Medulla oblongata (tissue), 1 donor: ENCODE measurements at regions not wholly inside any gene's neighbourhood (a gene's known extent, or its start where the extent isn't known, plus 50 kb on each side); places are given as distances from the start of the nearest gene placed in this dataset.
A peak's percentile ranks its signal among the peaks of the same experiment; 100 is the strongest.

ENCODE experiments used
- DNase-seq: peaks from one replicate; pipeline ENCODE4 v3.0.0-alpha.2; 2015; ENCODE audit errors: extremely low spot score

DNA sequence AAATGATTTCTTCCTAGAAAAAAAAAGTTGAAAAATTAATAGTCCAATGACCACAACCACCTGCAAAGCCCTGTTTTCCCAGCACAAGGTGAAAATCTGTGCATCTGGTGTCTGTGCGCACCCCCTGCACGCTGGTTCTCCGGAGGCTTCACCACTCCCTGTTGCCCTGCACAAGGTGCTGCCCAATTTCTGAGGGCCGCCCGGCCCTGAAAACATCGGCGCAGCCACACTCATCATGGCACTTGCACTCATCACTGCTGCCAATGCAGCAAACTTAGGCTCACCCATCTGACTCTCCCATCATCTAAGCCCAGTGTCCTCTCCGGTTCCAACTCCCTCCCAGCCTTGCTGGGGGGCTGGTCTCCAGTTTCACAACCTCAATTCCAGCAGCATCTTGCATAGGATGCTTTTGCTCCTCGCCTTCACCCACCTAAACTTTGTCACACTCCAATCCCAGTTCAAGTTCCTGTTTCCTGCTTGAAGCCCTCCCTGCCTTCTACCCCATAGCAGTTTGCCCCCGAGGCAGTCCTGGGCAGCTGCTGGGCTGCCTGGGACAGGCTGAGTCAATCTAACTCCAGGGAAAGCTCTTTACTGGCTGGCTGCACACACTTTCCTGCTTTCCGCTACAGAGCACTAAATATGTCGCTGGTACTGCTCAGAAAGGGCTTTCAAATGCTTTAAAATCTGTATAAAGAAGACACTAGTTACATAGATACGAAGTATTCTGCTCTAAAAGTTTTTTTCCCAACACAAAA is 522.5 kb upstream of the ID2 start:
- DNase-seq: no peak

- DNase-seq: no peak
Observed at GRCh38 chr2:8159966-8160603, 521.8 kb upstream of the ID2 start.

DNA sequence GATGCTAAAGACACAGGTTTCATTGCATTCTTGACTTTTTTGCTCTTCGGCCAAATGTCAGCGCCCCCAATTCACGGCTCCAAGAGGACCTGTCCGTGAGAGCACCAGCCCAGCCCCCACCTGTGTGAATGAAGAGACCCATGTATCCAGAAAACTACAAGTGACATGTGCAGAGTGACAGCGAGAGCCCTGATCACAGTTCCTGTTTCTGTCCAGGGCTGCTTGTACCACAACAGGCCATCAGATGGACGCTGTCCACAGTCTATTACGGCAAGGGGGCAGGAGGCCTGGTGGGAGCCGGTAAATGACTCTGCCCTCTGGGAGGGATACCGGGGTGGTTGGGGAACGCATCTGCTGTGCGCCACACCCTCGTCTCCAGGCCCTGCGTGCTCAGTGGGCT is 520.9 kb upstream of the ID2 start:
- no peak for DNase-seq

GRCh38 chr2:8162552-8162951 is 519.3 kb upstream of the ID2 start:
- DNase-seq: no peak

DNA sequence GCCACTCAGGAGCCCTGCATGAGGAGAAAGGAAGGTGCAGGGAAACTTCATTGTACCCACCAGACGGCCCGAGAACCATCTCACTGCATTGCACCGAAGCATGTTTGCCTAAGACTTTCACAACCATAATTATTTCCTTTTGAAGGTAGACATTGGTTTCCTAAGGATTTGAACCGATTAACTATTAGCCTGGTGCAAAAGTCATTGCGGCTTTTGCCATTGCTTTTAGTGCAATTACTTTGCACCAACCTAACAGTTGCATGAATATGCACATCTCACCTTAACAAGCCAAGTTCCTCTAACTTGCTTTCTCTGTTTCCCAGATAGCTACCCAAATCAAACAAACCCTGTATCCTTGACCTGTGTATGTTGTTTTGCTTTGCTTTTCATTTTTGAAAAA is 516.3 kb upstream of the ID2 start:
- no peak for DNase-seq

DNA sequence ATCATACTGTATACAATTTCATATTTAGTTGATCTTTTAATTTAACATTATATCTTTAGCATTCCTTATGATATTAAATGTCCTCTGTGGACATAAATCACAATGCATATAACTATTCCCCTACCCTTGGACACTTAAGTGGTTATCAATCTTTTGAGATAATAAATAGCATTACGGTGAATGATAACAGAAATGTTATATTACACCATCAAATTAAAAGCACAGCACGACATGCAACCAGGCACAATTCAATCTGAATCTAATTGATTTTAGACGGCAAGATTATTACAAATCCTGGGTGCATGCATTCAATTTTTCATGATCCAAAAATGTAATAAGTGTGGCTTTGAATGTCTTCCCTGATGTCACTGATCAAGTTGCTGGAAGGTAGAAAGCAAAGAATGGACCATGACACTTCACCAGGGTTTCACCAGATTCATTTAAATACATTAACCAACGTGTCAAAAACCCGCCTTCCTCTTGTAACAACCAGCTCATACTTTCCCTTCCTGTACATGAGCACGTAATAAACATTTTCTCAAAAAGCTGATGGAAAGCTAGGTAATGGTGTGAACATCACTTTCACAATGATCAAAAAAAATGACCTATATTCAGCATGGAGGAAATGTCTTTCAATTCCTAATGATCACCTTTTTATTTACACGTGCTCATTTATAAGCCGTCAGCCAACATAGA is 513.7 kb upstream of the ID2 start:
- no peak for DNase-seq

- no peak for DNase-seq
Observed at GRCh38 chr2:8168876-8169424, 512.9 kb upstream of the ID2 start.

DNA sequence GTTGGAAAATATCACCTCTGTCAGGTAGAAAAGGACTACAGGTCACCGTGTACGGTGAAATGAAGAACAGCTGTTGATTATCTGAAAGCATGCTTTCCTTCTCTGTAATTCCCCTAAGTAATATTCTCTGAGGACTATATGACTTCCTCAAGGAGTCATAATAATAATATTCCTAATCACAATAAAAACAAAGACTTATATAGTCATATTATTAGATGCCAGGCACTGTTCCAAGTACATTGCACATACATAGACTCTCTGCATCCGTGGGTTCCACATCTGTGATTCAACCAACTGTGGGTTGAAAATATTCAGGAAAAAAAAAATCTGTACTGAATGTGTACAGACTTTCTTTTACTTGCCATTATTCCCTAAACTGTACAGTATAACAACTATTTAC is 512.4 kb upstream of the ID2 start:
- DNase-seq: no peak

DNA sequence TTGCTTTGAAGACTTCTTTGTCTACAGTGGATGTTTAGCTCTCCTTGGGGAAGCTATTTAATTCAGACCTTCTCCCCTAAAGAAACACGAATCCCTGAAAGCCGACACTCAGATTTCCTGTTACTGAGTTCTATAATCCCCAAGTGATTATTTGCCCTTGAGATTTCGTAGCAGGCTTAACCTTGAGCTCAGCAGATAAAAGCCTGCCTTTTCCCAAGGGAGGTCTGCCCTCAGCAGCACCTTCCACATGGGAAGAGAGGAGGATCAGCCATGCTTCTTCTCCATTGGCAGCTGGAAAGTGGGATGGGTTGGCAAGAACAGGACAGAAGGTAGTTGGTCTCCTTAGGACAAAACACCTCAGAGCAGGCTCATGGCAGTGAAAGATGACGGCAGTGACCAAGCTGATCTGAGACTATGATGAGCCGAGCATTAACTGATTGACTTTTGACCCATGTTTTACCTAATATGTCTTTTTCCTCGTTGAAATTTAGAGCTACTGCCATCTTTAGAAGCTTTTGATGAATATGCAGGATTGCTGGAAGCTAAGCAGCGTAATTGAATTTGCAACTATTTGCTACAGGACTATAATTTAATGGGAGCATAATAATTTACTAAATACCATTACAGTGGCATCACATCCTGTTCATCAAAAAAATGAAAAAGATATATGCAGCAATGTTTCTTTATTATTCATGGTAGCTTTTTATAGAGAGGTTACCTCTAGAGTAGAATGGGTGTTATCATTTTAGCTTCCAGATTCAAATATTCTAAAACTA is 511.1 kb upstream of the ID2 start:
- DNase-seq: no peak

- DNase-seq: no peak
Observed at GRCh38 chr2:8171608-8172007, 510.2 kb upstream of the ID2 start.

GRCh38 chr2:8172661-8173060 is 509.2 kb upstream of the ID2 start:
- DNase-seq: no peak

GRCh38 chr2:8174641-8175257 is 507.1 kb upstream of the ID2 start:
- DNase-seq: no peak

DNA sequence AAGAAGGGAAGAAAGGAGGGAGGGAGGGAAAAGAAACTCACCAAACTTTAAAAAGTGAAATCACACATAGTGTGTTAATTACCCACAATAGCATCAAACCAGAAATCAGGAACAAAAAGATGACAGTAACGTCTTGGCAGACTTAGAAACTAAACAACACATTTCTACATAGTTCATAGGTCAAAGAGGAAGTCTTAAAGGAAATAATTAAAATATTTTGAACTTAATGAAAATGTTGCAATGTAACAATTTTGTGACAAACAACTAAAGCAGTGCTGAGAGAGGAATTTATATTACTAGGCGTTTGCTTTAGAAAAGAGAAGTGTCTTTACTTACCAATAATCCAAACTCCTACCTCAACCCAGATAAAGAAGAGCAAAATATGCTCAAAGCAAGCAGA is 505.0 kb upstream of the ID2 start:
- DNase-seq: no peak

DNA sequence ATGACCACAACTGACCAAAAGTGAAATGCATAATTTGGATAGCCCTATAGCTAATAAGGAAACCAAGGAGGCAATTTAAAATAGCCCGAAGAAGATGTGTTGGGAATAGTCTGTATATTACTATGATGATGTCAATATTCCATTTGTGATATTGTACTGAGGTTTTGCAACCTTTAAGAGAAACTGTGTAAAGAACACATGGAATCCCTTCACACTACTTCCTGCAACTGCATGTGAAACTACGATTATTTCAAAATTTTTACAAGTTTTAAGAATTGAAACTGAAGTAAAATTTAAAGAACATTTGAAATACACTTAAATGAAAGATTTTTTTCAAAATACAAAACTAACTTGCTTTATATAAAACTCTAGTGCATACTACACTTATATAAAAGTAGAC is 504.3 kb upstream of the ID2 start:
- DNase-seq: no peak

GRCh38 chr2:8178911-8179310 is 502.9 kb upstream of the ID2 start:
- DNase-seq: no peak

DNA sequence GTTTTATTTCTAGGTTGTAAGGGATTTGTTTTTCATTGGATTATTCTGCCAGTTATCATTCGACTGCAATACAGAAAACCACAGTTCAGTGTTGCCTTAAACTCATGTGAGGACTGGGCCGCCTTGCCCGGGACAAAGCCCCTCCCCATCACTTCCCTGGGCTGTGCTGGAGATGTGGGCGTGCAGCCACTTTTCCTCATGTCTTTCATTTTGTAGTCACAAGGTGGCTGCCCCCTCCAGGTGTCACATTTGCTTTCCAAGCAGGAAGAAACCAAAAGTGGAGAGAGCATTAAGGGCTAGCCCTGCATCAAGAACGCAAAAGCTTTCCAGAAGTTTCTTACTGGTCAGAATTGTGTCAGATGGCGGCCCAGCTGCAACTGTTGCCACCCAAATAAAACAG is 492.5 kb upstream of the ID2 start:
- DNase-seq: no peak

DNA sequence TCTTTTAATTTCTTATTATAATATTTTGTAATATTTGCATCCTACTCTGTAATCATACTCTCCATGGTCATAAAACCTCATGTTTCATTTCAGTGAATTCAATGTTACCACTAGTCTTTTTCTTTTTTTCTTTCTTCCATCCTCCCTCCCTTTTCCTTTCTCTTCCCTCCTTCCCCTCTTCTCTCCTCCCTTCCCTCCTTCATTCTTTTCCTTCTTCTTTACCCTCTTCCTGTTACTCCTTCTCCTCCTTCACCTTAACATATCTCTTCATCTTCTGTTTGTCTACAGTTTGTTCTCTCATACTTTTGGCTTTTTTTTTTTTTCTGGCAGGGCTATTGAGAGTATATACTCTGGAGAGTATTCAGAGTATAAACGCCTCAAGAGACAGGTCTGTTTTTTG is 491.6 kb upstream of the ID2 start:
- no peak for DNase-seq

DNA sequence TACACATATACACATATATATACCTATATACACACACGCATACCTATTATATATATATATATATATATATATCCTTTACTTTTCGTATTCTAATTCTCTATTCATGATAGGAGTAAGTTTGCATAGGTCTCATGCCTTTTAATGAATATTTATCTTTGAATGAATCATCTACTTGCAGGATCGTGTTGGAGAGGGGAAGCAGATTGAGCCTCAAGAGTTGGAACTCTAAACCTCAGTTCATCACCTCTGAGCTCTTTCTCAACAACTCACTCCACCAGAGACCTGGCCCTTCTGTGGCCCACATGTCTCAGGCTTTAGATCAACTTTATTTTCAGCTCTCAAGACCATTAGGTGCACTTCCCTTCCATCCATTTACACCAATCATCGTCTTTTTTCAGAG is 490.4 kb upstream of the ID2 start:
- no peak for DNase-seq

- DNase-seq: no peak
Observed at GRCh38 chr2:8193146-8193545, 488.7 kb upstream of the ID2 start.

DNA sequence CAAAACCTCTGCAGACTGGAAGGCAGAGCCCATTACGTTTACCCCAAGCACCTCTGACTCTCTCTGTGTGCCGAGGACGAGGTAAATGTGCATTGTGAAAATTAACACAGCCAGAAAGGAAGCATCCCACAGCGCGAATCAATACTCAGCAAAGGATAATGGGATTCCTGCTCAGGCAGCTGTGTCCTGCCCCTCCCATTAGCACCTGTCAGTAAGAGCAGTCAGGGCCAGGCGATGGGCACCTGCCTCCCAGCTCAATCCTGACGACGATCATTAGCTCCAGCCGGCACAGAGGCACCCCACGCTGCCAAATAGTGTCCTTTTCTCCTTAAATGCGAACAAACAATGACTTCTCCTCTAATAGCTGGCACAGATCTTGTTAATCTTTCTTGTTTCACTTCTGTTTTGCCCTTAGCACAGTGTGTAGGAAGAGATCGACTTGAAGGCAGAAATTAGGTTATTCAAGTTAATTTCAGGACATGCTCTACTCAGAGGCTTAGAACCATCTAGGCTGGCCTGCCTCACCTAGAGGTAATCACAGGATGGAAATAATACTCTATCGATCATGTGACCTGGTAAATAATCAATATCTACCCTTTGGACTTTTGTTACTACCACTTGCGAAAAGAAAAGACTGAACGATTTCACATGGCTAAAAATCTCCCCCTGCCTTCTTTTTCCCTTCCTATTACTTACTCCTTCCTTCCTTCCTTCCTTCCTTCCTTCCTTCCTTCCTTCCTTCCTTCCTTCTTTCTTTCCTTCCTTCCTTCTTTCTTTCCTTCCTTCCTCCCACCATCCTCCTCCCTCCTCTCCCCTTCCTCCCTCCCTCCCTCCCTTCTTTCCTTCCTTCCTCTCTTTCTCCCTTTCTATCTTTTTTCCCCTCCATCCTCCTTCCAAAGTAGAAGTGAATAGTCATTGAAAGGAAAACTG is 487.9 kb upstream of the ID2 start:
- peak; percentile 44 for DNase-seq

GRCh38 chr2:8195784-8196183 is 486.1 kb upstream of the ID2 start:
- DNase-seq: no peak
